PFSK-1 (cell line): ENCODE measurements at regions not wholly inside any gene's neighbourhood (a gene's known extent, or its start where the extent isn't known, plus 50 kb on each side); places are given as distances from the start of the nearest gene placed in this dataset.

Experiments
- FOXP2 ChIP-seq: optimal IDR thresholded peaks from 2 replicates; pipeline ENCODE3; 2011; ENCODE audit warnings: borderline replicate concordance, control low read depth, inconsistent platforms; ENCODE audit not compliant: insufficient read depth; ENCODE audit errors: extremely low read length, extremely low read depth
- POLR2AphosphoS5 ChIP-seq: IDR thresholded peaks from 2 replicates; pipeline ENCODE4 v1.6.1; 2012; ENCODE audit warnings: low read depth, mild to moderate bottlenecking, control low read depth, low read length, moderate library complexity
- REST ChIP-seq, 2 experiments: IDR thresholded peaks; 2 replicates each; pipeline versions ENCODE4 v1.6.1 to v1.8.0; 2011 to 2012; ENCODE audit warnings: low read depth in 2 of 2, low read length in 2 of 2, control low read depth in 1 of 2, inconsistent platforms in 1 of 2, mild to moderate bottlenecking in 1 of 2, moderate library complexity in 1 of 2; ENCODE audit not compliant: insufficient read depth in 1 of 2
- SIN3A ChIP-seq: IDR thresholded peaks from 2 replicates; pipeline ENCODE4 v1.6.1; 2012; ENCODE audit warnings: mild to moderate bottlenecking, low read length, moderate library complexity, borderline replicate concordance; ENCODE audit not compliant: insufficient read depth
- TAF1 ChIP-seq: IDR thresholded peaks from 2 replicates; pipeline ENCODE4 v1.6.1; 2012; ENCODE audit warnings: low read length, control low read depth, borderline replicate concordance; ENCODE audit not compliant: insufficient read depth

GRCh38 chr1:239232921-239233320, 153.4 kb upstream of the CHRM3 start:
- no peak for TF ChIP-seq SIN3A
- no peak for TF ChIP-seq TAF1

DNA sequence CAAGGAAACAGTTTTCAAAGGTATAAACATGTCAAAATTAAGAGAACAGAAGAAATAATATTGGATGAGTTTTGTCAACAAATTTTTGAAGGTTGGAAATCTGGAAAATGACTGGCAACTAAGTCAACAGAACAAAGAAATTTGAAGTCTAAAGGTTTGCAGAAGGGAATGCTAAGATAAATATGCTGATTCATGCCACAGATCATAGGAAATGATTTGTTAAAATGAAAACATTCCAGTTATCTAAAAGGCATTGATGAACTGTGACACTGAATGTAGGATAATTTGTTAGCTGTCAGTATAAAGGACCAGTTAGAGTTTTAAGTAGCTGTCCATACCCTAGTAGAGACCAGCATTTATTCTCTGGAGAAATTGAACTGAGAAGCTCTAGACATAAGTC, 157.9 kb upstream of the CHRM3 start:
- no peak for TF ChIP-seq SIN3A
- TF ChIP-seq REST (IDR thresholded peaks at IDR 0.05; ENCODE audit: insufficient read depth in 1 of 2, low read depth in 2 of 2, low read length in 2 of 2): no peak
- TF ChIP-seq TAF1: no peak
- no peak for TF ChIP-seq POLR2AphosphoS5
- no peak for TF ChIP-seq FOXP2

GRCh38 chr1:239225396-239225795, 161.0 kb upstream of the CHRM3 start:
- TF ChIP-seq TAF1 (no peak), POLR2AphosphoS5 (no peak), FOXP2 (no peak), REST (IDR thresholded peaks at IDR 0.05; ENCODE audit: insufficient read depth in 1 of 2, low read depth in 2 of 2, low read length in 2 of 2) (no peak), SIN3A (no peak)

GRCh38 chr1:239224100-239224499, 162.3 kb upstream of the CHRM3 start:
- TF ChIP-seq FOXP2 (no peak), REST (IDR thresholded peaks at IDR 0.05; ENCODE audit: insufficient read depth in 1 of 2, low read depth in 2 of 2, low read length in 2 of 2) (no peak), TAF1 (no peak), SIN3A (no peak), POLR2AphosphoS5 (no peak)

GRCh38 chr1:239222999-239223398, 163.4 kb upstream of the CHRM3 start:
- TF ChIP-seq REST (IDR thresholded peaks at IDR 0.05; ENCODE audit: insufficient read depth in 1 of 2, low read depth in 2 of 2, low read length in 2 of 2) (no peak), TAF1 (no peak), SIN3A (no peak), FOXP2 (no peak), POLR2AphosphoS5 (no peak)
